ENCODE measurements at regions not wholly inside any gene's neighbourhood (a gene's known extent, or its start where the extent isn't known, plus 50 kb on each side); places are given as distances from the start of the nearest gene placed in this dataset.

DNA sequence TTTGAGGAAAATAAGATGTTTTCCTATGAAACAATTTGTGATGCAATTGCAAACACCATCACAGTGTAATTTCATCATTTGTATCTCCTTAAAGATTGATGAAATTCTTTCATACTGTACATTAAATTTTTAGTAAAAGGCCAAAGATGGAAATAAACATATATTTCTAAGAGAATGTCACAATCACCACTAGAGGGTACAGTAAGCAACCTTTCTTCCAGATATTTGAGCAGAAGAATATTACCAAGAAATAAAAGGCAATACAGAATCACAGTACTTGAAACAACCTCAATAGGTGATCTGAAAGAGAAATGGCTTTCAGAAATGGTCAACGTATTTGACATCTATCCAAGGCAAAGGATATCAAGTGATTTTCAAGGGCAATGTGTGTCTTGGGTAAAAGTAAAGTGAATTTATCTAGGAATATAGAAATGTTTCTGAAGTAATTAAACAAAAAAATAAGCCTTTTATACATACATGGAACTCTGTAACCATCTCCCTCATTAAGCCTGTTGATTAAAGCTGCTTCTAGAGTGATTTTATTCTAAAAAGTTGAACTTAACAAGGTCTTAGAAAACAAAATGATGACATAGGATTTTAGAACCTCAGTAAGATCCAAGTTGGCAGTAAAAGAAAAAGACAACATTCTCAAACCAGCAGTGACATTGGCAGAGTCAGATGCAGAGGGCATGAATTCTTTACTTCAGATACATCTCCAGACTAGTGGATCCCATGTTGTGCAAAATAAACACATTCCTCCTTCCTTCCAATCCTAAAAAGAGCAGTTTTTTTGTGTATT is 90.3 kb upstream of the SESTD1 start:
- TF ChIP-seq, protein P1, sequence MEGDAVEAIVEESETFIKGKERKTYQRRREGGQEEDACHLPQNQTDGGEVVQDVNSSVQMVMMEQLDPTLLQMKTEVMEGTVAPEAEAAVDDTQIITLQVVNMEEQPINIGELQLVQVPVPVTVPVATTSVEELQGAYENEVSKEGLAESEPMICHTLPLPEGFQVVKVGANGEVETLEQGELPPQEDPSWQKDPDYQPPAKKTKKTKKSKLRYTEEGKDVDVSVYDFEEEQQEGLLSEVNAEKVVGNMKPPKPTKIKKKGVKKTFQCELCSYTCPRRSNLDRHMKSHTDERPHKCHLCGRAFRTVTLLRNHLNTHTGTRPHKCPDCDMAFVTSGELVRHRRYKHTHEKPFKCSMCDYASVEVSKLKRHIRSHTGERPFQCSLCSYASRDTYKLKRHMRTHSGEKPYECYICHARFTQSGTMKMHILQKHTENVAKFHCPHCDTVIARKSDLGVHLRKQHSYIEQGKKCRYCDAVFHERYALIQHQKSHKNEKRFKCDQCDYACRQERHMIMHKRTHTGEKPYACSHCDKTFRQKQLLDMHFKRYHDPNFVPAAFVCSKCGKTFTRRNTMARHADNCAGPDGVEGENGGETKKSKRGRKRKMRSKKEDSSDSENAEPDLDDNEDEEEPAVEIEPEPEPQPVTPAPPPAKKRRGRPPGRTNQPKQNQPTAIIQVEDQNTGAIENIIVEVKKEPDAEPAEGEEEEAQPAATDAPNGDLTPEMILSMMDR (IDR thresholded peaks at IDR 0.05) = peak; percentile 36
- no peak for TF ChIP-seq EZH2 (IDR thresholded peaks at IDR 0.05)

Measured in neural progenitor cell (in vitro differentiated cells).